ENCODE measurements at regions not wholly inside any gene's neighbourhood (a gene's known extent, or its start where the extent isn't known, plus 50 kb on each side); places are given as distances from the start of the nearest gene placed in this dataset.

GRCh38 chr5:155898284-155898683 is 428.7 kb upstream of the SGCD start:
- TF ChIP-seq SIN3A (IDR thresholded peaks at IDR 0.05; ENCODE audit: borderline replicate concordance, insufficient read depth, low read length) = no peak
- no peak for TF ChIP-seq TAF1 (IDR thresholded peaks at IDR 0.05; ENCODE audit: borderline replicate concordance, insufficient read depth, low read length)
- TF ChIP-seq POLR2AphosphoS5 (IDR thresholded peaks at IDR 0.05; ENCODE audit: low read depth, low read length) = no peak
- TF ChIP-seq REST (IDR thresholded peaks at IDR 0.05; ENCODE audit: insufficient read depth in 1 of 2, low read depth in 2 of 2, low read length in 2 of 2) = no peak
- no peak for TF ChIP-seq FOXP2 (optimal IDR thresholded peaks at IDR 0.05; ENCODE audit: borderline replicate concordance, extremely low read depth, extremely low read length, insufficient read depth)

GRCh38 chr5:155903791-155904190 is 423.2 kb upstream of the SGCD start:
- TF ChIP-seq REST (IDR thresholded peaks at IDR 0.05; ENCODE audit: insufficient read depth in 1 of 2, low read depth in 2 of 2, low read length in 2 of 2) = no peak
- TF ChIP-seq SIN3A (IDR thresholded peaks at IDR 0.05; ENCODE audit: borderline replicate concordance, insufficient read depth, low read length) = no peak
- no peak for TF ChIP-seq FOXP2 (optimal IDR thresholded peaks at IDR 0.05; ENCODE audit: borderline replicate concordance, extremely low read depth, extremely low read length, insufficient read depth)
- no peak for TF ChIP-seq POLR2AphosphoS5 (IDR thresholded peaks at IDR 0.05; ENCODE audit: low read depth, low read length)
- TF ChIP-seq TAF1 (IDR thresholded peaks at IDR 0.05; ENCODE audit: borderline replicate concordance, insufficient read depth, low read length) = no peak

GRCh38 chr5:155905364-155905763 is 421.6 kb upstream of the SGCD start:
- TF ChIP-seq FOXP2 (optimal IDR thresholded peaks at IDR 0.05; ENCODE audit: borderline replicate concordance, extremely low read depth, extremely low read length, insufficient read depth) = no peak
- no peak for TF ChIP-seq TAF1 (IDR thresholded peaks at IDR 0.05; ENCODE audit: borderline replicate concordance, insufficient read depth, low read length)
- no peak for TF ChIP-seq SIN3A (IDR thresholded peaks at IDR 0.05; ENCODE audit: borderline replicate concordance, insufficient read depth, low read length)
- no peak for TF ChIP-seq POLR2AphosphoS5 (IDR thresholded peaks at IDR 0.05; ENCODE audit: low read depth, low read length)
- no peak for TF ChIP-seq REST (IDR thresholded peaks at IDR 0.05; ENCODE audit: insufficient read depth in 1 of 2, low read depth in 2 of 2, low read length in 2 of 2)

- TF ChIP-seq SIN3A (IDR thresholded peaks at IDR 0.05; ENCODE audit: borderline replicate concordance, insufficient read depth, low read length) (no peak), FOXP2 (optimal IDR thresholded peaks at IDR 0.05; ENCODE audit: borderline replicate concordance, extremely low read depth, extremely low read length, insufficient read depth) (no peak), POLR2AphosphoS5 (IDR thresholded peaks at IDR 0.05; ENCODE audit: low read depth, low read length) (no peak), TAF1 (IDR thresholded peaks at IDR 0.05; ENCODE audit: borderline replicate concordance, insufficient read depth, low read length) (no peak), REST (IDR thresholded peaks at IDR 0.05; ENCODE audit: insufficient read depth in 1 of 2, low read depth in 2 of 2, low read length in 2 of 2) (no peak)
These were observed 420.9 kb upstream of the SGCD start for GRCh38 chr5:155906046-155906445.

GRCh38 chr5:155908543-155908942 is 418.4 kb upstream of the SGCD start:
- TF ChIP-seq FOXP2 (optimal IDR thresholded peaks at IDR 0.05; ENCODE audit: borderline replicate concordance, extremely low read depth, extremely low read length, insufficient read depth) (no peak), POLR2AphosphoS5 (IDR thresholded peaks at IDR 0.05; ENCODE audit: low read depth, low read length) (no peak), TAF1 (IDR thresholded peaks at IDR 0.05; ENCODE audit: borderline replicate concordance, insufficient read depth, low read length) (no peak), SIN3A (IDR thresholded peaks at IDR 0.05; ENCODE audit: borderline replicate concordance, insufficient read depth, low read length) (no peak)
